UCSD-AML1 (cell line): ENCODE measurements at regions not wholly inside any gene's neighbourhood (a gene's known extent, or its start where the extent isn't known, plus 50 kb on each side); places are given as distances from the start of the nearest gene placed in this dataset.
"Not testable (repeated sequence)": the region's sequence is repeated elsewhere in the genome, so short reads cannot be mapped to it uniquely, and the experiment has no call there.

Experiments used
- DNase-seq: peaks from one replicate; lab custom pipeline; 2025; ENCODE audit not compliant: unreplicated experiment; lab: John Stamatoyannopoulos, UW

DNA sequence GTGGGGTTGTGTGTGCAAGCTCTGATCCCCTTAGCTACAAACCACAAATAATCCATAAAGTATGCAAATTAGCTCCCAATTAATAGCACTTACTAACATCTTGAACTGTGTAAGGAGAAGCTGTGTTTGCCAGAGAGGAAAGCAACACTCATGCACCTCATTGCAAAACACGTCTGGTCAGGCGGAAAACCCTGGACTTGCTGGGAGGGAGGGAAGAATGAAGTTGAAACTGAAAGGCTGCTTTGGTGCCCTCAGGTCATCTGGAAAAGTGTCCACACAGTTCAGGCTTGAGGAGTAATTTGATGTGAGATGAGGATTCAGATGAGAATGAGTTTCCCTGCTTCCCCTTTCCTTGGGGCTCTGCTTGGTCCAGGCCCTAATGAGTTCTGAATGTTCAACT, 185.5 kb upstream of the ANKRD28 start:
- DNase-seq = no peak

DNA sequence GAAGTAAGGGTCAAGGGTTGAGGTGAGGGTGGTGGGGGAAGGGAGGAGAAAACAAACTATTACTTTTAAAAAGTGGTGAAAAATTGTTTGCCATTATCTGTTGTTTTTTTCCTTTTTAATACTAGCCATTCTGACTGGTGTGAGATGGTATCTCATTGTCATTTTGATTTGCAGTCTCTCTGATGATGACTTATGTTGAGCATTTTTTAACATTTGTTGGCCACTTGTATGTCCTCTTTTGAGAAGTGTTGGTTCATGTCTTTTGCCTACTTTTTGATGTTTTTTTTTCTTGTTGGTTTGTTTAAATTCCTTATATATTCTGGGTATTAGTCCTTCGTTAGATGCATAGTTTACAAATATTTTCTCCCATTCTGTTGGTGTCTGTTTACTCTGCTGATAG, 185.9 kb upstream of the ANKRD28 start:
- no peak for DNase-seq

DNA sequence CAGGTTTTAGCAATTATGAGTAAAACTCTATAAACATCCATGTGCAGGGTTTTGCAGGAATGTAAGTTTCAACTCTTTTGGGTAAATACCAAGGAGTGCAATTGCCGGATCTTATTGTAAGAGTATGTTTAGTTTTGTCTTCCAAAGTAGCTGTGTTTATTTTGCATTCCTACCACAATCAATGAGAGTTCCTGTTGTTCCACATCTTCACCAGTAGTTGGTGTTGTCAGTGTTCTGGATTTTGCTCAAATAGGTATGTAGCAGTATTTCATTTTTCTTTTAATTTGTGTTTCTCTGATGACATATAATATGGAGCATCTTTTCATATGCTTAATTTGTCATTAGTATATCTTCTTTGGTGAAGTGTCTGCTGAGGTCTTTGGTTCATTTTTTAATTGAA, 185.1 kb upstream of the GALNT15 start:
- DNase-seq = no peak

DNA sequence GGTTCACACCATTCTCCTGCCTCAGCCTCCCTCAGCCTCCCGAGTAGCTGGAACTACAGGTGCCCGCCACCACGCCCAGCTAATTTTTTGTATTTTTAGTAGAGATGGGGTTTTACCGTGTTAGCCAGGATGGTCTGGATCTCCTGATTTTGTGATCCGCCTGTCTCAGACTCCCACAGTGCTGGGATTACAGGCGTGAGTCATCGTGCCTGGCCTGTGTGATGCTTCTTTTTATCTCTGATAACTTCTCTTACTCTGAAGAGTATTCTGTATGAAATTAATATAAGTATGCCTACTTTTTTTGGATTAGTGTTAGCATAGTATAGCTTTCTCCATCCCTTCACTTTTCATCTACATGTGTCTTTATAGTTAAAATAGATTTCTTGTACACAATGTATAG, 180.8 kb upstream of the GALNT15 start:
- not testable (repeated sequence) for DNase-seq

DNA sequence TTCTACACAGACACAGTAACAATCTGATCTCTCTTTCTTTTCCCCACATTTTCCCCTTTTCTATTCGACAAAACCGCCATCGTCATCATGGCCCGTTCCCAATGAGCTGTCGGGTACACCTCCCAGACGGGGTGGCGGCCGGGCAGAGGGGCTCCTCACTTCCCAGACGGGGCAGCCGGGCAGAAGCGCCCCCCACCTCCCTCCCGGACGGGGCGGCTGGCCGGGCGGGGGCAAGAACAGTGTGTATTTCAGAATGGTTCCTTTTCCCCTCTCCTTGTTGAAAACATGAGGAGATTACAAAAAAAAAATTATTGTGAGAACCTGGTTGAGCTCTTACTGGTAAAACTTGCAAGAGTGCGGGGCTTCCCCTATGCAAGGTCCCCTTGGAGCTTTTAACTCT, 178.0 kb upstream of the GALNT15 start:
- DNase-seq = not testable (repeated sequence)

DNA sequence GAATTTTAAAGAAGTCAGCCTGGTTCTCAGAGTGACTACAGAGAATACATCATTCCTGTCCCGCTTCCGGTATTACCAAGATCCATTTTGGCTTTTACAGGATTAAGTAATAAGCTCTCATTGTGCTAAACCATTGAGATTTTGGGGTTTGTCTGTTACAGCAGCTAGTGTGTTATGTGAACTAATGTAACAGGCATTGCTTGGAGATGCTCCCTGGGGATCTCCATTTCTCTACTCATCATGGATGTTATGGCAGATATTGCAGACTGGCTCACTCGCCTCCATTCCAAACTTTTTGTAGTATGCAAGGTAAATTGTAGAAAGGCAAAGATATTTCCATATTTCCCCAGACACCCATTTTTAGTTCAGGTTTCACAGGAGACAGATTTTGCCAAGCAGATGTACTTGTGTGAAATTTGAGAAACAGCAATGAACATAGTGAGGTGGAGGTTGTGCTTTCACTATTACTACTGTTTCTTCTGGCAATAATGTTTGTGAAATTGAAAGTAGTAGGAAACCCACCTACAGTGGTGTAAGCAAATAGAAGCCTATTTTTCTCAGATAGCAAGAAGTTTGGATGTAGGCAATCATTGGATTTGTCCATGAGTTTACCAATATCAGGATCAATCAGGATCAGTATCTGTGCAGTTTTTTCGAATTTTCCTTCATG, 177.1 kb upstream of the GALNT15 start:
- no peak for DNase-seq

DNA sequence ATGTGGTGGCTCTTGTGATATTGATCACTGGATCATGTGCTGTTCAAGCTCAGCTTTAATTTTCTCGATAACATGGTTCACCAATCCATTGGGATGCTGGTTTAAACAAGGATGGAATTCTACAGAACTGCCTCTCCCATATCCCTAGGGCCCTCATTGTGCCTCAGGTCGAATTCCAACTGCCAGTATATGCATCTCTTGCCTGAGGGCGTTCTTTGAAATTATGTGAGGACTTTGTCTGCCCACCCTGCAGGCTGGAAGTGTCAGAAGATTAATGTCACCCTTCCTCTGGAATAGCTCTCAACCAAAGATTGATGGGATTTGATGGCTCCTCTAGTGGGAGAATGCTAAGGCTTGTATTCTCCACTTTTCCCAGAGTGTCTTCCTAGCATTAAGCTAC, 175.6 kb upstream of the GALNT15 start:
- no peak for DNase-seq

DNA sequence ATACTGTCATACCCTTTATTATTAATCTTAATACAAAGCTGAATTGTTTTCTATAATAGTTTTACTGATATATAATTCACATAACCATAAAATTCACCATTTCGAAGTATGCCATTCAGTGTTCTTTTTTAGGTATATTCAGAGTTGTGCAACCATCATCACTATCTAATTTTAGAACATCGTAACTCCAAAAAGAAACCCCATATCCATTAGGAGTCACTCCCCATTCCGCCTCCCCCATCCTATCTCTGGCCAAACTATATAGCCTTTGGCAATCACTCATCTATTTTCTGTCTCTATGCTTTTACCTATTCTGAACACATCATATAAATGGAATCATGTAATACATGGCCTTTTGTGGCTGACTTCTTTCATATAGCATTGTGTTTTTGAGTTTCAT, 169.7 kb upstream of the GALNT15 start:
- DNase-seq = no peak

DNA sequence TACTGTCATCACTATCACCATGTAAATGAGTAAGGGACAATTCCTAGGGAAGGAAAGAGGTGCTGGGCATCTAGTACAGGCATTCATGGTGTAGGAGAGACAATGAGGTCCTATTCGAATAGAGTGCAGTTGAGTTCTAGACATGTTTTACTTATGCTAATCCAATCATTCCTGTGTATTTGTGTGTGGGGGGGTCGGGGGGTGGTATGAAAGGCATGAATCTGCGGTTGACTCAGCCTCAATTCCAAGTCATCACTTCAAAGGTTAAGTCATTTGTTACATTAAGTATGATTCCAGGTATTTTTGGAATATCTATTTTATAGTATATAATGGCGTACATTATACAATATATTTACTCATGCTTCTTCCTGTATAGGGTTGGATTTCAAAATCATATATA, 163.1 kb upstream of the GALNT15 start:
- no peak for DNase-seq

DNA sequence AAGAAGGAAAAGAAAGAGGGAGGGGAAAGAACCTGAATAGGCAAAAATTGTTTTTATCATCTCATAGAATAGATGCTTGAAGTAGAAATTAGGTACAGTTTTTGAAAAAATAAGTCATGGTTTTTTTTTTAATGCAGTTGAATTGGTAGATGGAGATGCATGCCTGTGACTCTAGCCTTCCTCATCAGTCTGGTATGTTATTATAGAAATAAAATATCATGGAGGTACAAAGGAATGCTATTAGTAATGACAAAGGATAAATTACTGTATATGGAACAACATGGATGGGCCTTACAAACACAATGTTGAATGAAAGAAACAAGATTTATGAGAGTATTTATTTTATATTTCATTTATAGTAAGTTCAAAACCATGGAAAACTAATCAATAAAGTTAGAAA, 162.4 kb upstream of the GALNT15 start:
- no peak for DNase-seq

DNA sequence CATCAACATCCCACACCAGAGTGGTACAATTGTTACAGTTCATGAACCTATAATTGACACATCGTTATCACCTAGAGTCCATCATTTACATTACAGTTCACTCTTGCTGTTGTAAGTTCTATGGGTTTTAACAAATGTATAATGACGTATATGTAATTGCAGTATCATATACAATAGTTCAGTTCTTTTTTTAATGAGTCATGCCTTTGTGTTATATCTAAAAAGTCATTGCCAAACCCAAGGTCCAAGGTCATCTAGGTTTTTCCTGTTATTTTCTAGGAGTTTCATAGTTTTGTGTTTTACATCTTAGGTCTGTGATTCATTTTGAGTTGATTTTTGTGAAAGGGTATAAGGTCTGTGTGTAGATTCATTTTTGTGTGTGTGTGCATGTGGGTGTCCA, 160.9 kb upstream of the GALNT15 start:
- DNase-seq = no peak

DNA sequence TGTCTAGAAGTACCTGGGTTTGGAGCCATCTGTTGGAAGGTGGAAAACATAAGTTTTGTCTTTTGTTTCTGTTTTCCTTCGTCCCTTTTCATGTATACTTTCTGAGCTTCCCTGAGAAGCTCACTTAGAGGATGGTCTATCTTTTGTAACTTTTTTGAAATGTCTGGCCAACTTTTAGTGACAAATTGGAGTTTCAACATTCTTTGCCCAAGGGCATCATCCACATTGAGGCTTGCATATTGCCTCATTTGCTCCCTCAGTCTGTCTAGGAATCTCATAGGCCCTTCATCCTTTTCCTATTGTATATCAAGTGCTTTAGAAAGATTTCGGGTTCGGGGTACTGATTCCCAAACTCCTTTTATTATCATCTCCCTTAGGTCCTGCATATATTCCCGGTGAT, 152.7 kb upstream of the GALNT15 start:
- DNase-seq = not testable (repeated sequence)

DNA sequence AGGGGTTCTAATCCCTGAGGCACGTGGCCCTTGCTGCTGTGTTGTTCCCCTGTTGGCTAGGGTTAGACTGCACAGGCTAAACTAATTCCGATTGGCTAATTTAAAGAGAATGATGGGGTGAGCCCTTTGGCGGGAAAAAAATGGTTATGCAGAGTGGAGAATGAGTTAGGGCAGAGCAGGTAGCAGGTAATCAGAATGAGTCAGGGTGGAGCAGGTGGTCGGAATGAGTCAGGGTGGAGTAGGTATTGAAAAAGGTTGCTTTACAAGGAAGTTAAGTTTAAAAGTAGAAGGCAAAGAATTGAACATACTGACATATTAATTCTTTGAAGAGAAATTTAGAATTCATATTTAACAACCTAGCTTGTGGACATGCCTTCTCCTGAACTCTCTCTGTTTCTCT, 150.6 kb upstream of the GALNT15 start:
- not testable (repeated sequence) for DNase-seq

DNA sequence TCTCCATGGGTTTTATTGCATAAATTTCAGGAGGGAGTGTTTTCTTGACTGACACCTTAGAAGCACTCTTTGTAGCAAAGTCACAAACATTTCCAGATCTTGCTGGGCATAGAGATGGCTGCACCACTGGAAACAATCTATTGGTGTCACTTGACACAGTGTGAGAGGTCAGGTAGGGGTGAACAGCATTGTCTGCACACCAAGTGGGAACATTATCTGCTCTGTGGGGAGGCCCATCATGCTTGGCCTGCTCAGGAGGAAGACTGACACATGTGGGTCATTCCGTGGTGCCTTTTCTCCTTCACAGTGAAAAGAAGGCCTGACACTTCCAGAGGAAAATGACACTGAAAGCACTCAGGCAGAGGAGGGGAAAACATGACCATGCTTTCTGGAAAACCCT, 149.9 kb upstream of the GALNT15 start:
- DNase-seq = no peak

DNA sequence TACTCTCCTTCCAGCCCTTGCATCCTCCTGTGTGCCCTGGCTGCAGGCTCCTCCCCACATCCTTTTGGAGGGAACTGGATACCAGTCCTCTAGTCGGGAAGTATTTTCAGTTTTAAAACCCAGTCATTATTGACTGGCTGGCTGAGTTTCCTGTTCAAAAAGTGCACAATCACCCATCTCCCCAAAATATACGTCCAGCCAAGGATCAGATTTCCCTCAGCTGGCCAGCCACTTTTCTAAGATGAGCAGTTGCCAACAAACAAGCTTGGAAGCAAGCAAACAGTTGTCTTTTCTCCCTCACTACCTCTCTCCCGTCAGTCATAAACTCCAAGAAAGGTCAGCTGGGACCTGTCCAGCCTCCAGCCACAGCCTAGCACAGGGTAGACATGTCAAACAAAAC, 147.7 kb upstream of the GALNT15 start:
- DNase-seq = no peak

DNA sequence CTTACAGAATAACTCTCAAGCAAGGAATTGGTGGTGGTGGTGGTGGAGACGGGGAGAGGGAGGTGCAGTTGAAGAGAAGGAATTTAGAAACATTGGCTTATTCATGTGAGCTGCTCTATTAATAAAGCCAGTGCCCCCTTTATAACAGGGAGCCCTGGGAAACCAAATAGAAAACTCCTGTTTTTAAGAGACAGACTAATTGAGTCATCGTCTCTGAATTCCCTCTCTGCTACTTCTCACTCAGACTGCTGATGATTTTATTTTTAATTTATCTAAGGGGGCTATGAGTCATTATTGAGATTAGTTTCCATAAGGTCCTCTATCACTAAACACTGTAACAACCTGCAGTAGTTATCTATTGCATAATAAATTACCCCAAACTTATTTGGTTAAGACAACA, 145.9 kb upstream of the GALNT15 start:
- DNase-seq = no peak

DNA sequence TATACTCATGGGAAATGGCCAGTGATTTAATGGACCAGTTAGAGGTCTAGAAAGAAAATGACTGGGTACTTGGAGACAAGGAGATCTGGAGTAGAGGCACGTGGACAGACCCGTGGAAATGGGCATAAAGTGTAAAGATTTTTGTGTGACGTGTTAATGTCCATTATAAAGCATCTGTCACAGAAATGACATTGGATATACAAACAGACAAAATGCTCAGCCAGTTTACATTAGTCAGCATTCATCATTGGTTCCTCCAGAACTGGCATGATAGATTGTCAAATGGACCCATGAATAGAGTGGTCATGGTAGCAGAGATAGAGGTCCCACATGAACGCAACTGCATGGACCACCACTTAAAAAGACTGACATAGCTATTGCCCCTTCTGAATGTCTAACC, 144.1 kb upstream of the GALNT15 start:
- DNase-seq = no peak

DNA sequence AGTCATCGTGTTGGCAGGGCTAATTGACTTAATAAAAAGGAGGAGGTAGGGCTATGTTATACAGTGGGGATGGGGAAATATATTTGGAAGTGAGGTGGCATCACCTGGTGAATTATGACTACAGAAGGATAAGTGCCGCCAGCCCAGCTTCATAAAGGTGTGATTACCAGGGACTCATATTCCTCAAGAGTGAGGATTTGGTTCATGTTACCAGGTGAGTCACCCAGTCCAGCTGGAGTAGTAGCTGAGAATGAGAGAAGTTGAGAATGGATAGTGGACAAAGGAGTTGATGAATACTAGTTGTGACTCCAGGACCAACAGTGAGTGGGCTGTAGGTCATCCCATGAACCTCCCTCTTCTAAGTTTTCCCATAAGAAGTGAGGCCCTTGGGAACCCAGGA, 143.0 kb upstream of the GALNT15 start:
- no peak for DNase-seq

DNA sequence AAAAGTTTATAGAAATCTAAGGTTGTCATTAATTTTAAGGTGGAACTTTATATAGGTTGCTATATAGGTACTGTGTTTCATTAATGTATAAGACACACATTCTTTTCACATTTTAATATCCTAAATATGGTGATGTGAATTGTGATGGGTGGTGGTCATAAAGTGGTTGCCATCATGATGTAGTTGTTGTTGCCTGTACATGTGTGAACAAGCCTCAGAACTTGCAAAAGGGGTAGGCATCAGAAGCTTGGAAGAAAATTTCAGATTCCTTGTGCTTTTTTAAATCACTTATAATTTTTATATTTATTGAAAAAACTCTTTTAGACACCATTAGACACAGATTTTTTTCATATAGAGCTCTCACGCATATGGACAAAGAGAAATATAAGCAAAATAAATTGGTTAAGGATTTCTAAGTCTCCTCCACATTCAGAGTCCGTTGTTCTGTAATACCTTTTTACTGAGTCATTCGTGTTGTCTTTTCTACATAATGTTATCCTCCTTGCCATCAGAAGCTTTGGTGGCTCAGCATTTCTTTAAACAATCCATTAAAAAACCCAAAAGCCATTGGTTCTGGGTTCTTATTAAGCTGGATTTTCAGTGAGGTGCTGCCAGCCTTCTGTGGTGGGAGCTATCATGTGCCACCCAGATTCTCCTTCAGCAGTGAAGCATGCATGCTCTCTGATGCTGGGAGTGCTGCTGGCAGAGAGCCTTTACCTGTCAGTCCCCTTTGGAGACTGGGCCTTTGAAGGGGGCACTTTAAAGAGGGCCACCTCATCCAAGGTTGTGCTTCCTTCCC, 140.4 kb upstream of the GALNT15 start:
- DNase-seq = no peak

DNA sequence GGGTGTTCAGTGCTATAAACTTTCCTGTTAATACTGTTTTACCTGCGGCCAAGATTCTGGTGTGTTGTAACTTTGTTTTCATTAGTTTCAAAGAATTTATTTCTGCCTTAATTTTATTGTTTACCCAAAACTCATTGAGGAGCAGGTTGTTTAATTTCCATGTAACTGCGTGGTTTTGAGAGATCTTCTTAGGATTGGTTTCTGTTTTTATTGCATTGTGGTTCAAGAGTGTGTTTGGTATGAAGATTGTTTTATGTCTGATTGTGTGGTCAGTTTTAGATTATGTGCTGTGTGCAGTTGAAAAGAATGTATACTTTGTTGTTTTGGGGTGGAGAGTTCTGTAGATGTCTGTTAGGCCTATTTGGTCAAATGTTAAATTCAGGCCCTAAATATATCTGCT, 133.5 kb upstream of the GALNT15 start:
- no peak for DNase-seq

DNA sequence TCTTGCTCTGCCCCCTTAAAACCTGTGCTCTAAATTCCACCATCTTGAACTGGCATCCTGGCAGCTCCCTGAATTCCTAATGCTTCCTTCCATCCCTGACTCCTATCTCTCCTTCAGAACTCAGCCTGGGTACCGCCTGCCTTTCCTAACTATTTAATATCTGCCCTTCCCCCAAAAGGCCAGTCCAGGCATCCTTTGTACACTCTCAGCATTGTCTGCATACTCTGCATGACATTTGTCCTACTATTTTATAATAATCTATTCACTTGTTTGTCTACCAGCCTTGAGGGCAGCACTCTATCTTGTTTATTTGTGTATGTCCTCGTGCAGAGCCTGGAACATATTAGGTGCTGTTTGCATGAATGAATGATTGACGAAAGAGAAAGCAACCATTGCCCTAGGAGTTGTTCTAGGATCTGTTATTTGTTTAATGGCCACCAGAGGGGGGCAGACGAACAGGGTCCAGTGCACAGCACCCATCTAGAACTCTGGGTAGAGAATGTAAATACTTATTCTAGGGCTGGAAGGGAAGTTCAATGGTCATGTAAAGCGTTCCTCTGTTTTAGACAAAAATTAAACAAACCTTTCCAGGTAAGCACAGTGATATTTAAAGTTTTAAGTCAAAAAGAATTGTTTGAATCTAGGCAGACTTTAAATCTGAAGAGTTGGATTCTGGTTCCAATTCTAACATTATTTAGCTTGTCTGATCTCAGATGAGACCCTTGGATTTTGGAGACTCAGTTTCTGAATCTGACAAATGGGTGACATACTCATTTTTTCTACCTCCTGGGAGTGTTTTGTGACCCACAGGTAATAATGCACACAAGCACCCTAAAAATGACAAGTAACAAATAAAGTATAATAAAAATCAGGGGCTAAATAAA, 125.8 kb upstream of the GALNT15 start:
- DNase-seq = peak; percentile 24
